HG03135 (cell line): ENCODE measurements at regions not wholly inside any gene's neighbourhood (a gene's known extent, or its start where the extent isn't known, plus 50 kb on each side); places are given as distances from the start of the nearest gene placed in this dataset.

ENCODE experiments used
- ATAC-seq: cut with Tn5 transposase; IDR thresholded peaks from one replicate; pipeline ENCODE4 v1.9.1; 2021; ENCODE audit warnings: mild to moderate bottlenecking, moderate library complexity; ENCODE audit not compliant: unreplicated experiment

DNA sequence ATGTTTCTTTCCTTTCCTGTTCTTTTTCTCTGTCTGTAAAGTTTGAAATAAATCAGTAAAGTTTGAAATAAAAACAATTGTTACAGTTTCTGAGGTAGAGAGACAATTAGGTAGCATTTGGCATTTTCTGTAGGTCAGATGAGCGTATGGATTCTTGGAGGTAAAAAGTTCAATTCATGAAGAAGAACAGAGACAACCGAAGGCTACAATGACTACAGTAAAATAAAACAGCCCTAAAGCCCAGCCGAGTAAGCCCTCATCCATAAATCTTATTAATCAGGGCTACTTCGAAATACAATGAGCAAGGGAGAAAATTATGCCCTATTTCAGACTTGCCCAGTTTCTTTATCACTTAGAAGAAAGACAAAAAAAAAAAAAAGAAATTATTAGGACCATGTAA, 941.9 kb upstream of the SLC10A2 start:
- ATAC-seq: no peak

GRCh38 chr13:104006625-104007075, 940.4 kb upstream of the SLC10A2 start:
- no peak for ATAC-seq

GRCh38 chr13:104004572-104004971, 938.4 kb upstream of the SLC10A2 start:
- no peak for ATAC-seq

DNA sequence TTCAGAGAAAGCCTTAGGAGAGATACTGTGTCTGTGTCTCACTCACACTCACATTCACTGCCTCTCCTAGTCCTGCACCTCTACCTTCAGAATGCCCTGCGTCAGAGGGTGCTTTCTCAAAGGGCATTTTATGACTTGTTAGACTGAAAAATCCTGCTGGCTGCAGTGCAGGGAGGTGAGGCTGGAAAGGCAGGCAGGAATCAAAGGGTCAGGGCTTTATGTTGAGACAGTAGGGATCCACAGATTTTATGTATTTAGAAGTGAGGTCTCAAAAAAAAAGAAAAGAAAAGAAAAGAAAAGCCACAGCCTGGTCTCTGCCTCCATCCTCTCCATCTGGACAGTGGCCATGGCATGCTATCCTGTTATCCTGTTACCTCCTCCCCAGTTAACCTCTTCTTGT, 936.0 kb upstream of the SLC10A2 start:
- no peak for ATAC-seq

GRCh38 chr13:104001766-104002165, 935.5 kb upstream of the SLC10A2 start:
- ATAC-seq: no peak

- no peak for ATAC-seq
Measured at GRCh38 chr13:103996733-103997132, 930.5 kb upstream of the SLC10A2 start.

DNA sequence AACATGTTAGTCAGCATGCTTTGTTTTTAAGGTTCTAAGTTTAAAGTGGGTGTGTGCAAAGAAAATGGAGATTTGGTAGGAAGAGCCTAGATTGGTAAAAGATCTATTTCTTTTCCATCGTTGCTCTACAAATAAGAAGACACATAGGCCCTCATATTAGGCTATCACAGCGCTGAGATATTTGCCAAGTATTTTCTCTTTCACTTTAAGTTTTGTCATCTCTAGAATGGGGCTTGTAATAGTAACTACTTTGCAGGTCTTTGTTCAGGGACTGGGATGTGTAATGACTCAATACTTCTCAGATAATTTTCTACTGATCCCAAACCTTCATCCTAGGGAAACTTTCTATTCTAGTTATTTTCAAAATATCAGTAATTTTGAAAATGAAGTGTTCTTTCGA, 917.7 kb upstream of the SLC10A2 start:
- ATAC-seq: no peak

DNA sequence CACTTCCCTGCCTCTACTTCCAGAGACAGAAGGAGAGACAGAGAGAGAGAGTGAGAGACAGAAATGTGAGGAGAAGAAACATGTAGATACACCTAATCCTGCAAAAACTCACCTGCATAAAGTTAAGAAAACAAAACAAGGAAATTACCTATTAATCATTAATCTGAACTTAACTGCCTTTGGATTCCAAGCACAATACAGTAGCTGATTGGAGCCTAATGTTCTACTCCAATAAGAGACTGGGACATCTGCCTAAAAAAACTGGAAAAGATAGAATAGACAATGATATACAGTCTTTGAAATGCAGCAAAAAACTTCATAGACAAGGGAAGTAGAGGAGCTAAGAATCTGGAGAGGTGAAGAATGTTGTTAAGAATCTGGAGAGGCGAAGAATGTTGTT, 910.2 kb upstream of the SLC10A2 start:
- ATAC-seq: no peak

GRCh38 chr13:103973740-103974139, 907.5 kb upstream of the SLC10A2 start:
- no peak for ATAC-seq

DNA sequence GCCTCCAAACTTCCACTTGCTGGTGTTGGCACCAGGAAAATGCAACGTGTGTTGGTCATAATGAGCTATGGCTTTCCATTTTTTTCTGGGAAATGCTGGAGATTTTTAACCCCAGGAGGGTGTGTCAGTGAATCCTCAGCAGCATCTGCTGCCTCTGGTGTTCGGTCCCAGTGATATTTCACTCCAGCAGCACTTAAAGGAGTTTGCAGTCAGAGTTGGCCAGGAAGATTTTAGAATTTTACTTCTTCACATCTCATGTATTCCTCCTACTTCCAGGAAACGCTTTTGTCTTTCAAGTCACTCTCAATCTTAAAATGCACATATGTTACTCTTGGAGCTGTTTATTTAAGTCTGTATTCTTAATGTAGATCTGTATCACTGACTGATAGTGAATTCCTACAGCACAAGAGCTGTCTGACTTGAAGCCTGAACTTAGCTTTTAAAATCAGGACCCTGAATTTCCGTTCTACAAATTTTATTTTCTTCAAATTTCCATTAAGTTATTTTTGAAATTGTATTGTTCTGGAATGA, 903.4 kb upstream of the SLC10A2 start:
- ATAC-seq: no peak

GRCh38 chr13:103965506-103966243, 899.5 kb upstream of the SLC10A2 start:
- no peak for ATAC-seq

DNA sequence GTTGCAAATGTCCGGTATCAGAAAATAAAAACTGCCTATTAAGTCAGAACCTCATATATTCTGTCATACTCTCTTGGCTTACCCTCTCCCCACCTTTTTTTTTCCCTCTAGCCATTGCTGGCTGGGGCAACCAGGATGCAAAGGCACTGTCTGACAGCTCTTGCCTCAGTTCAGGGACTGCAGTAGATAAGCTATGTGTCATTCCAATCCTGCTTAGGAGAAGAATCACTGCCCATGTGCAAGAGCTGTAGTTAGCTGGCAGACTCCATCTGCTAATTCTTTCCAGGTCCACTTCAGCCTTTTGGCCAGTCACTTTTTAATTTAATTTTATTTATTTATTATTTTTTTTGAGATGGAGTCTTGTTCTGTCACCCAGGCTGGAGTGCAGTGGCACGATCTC, 895.6 kb upstream of the SLC10A2 start:
- ATAC-seq: no peak

- ATAC-seq: no peak
Measured at GRCh38 chr13:103961129-103961528, 894.9 kb upstream of the SLC10A2 start.

- no peak for ATAC-seq
Measured at GRCh38 chr13:103960001-103960400, 893.8 kb upstream of the SLC10A2 start.

DNA sequence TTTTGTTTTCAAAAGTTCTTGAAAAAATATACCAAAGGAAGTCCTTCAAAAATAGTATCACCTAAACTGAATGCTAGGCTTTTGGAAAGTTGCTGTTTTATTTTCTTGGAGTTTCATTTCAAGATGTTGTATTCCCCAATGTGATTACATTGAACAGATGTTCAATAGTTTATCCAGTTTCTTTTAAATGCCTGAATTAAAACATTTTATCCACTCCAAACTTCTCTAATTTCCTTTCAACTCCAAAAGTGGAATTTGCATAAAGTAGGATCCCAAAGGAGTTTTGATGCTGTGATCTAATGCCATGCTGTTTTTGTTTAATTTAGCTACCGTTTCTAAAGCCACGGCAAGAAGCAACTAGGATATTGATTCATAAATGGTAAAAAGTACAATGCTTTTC, 892.5 kb upstream of the SLC10A2 start:
- ATAC-seq: no peak

DNA sequence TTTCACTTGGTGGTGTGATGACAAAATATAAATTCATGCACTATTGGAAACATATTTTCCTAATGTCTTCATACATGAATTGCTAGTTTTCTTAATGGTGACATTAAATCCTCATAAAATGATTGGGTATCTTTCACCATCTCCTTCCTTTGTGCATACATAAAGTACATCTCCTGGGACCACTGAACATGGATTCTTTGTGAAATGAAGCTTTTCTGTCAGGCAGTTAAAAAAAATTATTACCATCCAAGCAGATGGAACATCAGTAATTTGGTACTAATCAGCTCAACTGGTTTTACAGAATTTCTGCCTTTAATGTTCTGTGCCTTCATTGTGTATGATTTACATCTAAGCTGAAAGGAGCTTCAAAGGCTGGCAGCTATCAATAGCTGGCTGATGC, 891.7 kb upstream of the SLC10A2 start:
- ATAC-seq: no peak

DNA sequence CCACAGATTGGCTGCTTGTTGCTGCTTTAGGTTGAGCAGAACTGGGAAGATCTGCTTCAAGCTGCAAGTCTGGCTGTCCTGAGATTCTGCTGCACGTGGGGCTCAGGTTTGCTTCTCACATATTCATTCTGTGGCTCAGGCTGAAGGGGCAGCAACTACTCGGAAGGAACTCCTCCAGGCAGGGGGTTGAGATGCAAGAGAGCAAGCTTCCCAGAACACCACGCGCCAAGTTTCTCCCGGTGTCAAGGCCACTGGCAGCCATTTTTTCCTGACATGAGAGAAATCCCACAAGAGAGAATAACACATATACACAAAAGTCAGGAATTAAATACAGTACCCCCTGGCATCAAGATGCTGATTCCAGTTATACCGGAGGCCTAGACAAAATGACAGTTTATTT, 887.6 kb upstream of the SLC10A2 start:
- no peak for ATAC-seq

DNA sequence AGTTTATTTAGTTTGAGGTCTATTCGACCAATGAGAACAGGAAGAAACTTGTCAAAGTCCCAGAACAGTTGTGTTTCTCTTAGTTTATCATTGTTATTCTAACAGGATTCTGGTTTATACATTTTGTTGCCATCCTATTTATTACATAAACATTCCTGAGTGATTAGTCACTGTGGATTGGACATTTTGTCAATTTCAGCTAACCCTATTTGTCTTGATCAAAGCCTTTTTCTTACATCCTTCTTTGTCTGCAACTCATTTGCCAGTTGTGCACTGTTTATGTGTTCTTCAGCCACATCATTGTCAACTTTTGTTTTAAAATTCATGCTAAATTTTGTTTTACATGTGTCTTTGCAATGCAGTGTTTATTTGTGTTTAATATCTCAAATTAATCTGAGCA, 886.0 kb upstream of the SLC10A2 start:
- no peak for ATAC-seq

- ATAC-seq: no peak
Measured at GRCh38 chr13:103948426-103948825, 882.2 kb upstream of the SLC10A2 start.

GRCh38 chr13:103945836-103946235, 879.6 kb upstream of the SLC10A2 start:
- ATAC-seq: no peak

GRCh38 chr13:103941506-103942140, 875.4 kb upstream of the SLC10A2 start:
- no peak for ATAC-seq

DNA sequence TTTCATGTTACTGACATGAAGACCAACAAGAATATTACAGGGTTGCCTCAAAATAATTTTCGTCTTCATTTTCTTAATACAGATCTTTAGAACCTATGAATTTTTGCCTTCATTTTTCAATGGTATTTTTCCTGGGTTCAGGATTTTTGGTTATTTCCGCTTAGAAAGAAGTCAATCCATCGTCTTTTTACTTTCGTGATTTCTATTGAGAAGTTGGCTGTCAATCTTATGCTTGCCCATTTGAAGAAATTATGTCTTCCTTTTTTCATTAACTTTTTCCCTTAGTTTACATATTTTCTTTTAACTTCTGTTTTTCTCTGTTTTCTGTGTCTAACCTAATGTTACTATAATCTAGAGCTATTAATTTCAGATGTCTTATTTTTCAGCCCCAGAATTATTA, 868.9 kb upstream of the SLC10A2 start:
- ATAC-seq: no peak
